AG09319 (cell line): ENCODE measurements at regions not wholly inside any gene's neighbourhood (a gene's known extent, or its start where the extent isn't known, plus 50 kb on each side); places are given as distances from the start of the nearest gene placed in this dataset.

ENCODE experiments used
- DNase-seq: peaks from one replicate; pipeline ENCODE4 v3.0.0-alpha.2; 2010; ENCODE audit warnings: low read depth; ENCODE audit errors: extremely low read depth
- CTCF ChIP-seq: IDR thresholded peaks from 2 replicates; pipeline ENCODE4 v1.5.1; 2011; ENCODE audit warnings: low read depth, mild to moderate bottlenecking, inconsistent platforms, low read length, moderate library complexity

- no peak for DNase-seq
These were observed 344.9 kb downstream of the ZNF326 start for GRCh38 chr1:90339811-90340210.

GRCh38 chr1:90336552-90337324, 341.8 kb downstream of the ZNF326 start:
- no peak for DNase-seq
- TF ChIP-seq CTCF: no peak

More at GRCh38 chr1:90339811-90340210, 344.9 kb downstream of the ZNF326 start:
- no peak for TF ChIP-seq CTCF

- no peak for TF ChIP-seq CTCF
- DNase-seq: no peak
These were observed 340.6 kb downstream of the ZNF326 start for GRCh38 chr1:90335558-90335957.

- TF ChIP-seq CTCF: no peak
- no peak for DNase-seq
These were observed 339.2 kb downstream of the ZNF326 start for GRCh38 chr1:90334137-90334536.

- TF ChIP-seq CTCF: no peak
- DNase-seq: no peak
These were observed 330.3 kb downstream of the ZNF326 start for GRCh38 chr1:90325168-90325567.

GRCh38 chr1:90322186-90322585, 327.3 kb downstream of the ZNF326 start:
- TF ChIP-seq CTCF: no peak
- no peak for DNase-seq

- TF ChIP-seq CTCF: no peak
- no peak for DNase-seq
These were observed 325.0 kb downstream of the ZNF326 start for GRCh38 chr1:90319918-90320317.
